ENCODE measurements at regions not wholly inside any gene's neighbourhood (a gene's known extent, or its start where the extent isn't known, plus 50 kb on each side); places are given as distances from the start of the nearest gene placed in this dataset.

DNA sequence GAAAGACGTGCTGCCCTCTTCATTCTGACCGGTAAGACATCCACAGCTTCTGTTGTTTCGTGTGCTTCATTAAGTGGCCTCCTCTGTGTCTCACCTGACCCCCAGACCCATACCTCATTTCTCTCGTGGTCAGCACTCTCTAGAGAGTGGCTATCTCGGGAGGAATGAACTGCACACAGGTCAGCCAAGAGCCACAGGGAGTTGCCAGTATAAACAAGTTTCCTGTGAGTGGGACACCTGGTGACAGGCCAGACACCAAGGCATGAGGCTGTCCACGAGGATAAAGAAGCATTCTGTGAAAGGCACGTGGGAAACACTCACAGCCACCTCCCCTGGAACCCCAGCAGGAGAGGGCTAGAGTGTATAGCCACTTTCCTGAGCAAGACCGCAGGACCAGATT lies 115.8 kb downstream of the NUFIP1 start:
- peak in 2 of 5 donors; percentile 15 to 51 for DNase-seq
- intact Hi-C loops (cut with DNase I): no loop called here
- TF ChIP-seq, protein P1, sequence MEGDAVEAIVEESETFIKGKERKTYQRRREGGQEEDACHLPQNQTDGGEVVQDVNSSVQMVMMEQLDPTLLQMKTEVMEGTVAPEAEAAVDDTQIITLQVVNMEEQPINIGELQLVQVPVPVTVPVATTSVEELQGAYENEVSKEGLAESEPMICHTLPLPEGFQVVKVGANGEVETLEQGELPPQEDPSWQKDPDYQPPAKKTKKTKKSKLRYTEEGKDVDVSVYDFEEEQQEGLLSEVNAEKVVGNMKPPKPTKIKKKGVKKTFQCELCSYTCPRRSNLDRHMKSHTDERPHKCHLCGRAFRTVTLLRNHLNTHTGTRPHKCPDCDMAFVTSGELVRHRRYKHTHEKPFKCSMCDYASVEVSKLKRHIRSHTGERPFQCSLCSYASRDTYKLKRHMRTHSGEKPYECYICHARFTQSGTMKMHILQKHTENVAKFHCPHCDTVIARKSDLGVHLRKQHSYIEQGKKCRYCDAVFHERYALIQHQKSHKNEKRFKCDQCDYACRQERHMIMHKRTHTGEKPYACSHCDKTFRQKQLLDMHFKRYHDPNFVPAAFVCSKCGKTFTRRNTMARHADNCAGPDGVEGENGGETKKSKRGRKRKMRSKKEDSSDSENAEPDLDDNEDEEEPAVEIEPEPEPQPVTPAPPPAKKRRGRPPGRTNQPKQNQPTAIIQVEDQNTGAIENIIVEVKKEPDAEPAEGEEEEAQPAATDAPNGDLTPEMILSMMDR (IDR thresholded peaks at IDR 0.05; ENCODE audit: borderline replicate concordance, extremely low read depth, insufficient read depth): no peak
- no peaks in the 10 kb centered on the region for H3K27me3 ChIP-seq (ENCODE audit: control insufficient read depth, insufficient read depth, low read length)
- H3K9me3 ChIP-seq (ENCODE audit: control insufficient read depth in 2 of 3, insufficient read depth in 1 of 3, low read length in 3 of 3): peaks cover 0 to 5% (median 0%) of the 10 kb centered on the region in 3 donors
- no peak overlapping the region for H3K4me3 ChIP-seq (ENCODE audit: low read length in 3 of 3)
- no peaks in the 10 kb centered on the region for H3K36me3 ChIP-seq (ENCODE audit: control insufficient read depth in 2 of 3, insufficient read depth in 3 of 3, low read length in 3 of 3)
- H3K4me1 ChIP-seq (ENCODE audit: control insufficient read depth in 2 of 3, insufficient read depth in 2 of 3, low read depth in 1 of 3, low read length in 3 of 3): peaks cover 0 to 12% (median 10%) of the 10 kb centered on the region in 3 donors
- H3K9ac ChIP-seq (ENCODE audit: low read length in 3 of 3): peak overlapping the region in 1 of 3 donors; percentile 28
- no peak for FAIRE-seq
- peak overlapping the region in 1 of 2 donors; percentile 40 for H3K27ac ChIP-seq (ENCODE audit: low read depth in 2 of 2, low read length in 2 of 2)

- Histone ChIP-seq H3K36me3 (ENCODE audit: control insufficient read depth in 2 of 3, insufficient read depth in 3 of 3, low read length in 3 of 3) (no peaks in the 10 kb centered on the region), H3K4me1 (ENCODE audit: control insufficient read depth in 2 of 3, insufficient read depth in 2 of 3, low read depth in 1 of 3, low read length in 3 of 3) (peaks cover 0 to 12% (median 12%) of the 10 kb centered on the region in 3 donors), H3K27ac (ENCODE audit: low read depth in 2 of 2, low read length in 2 of 2) (peak overlapping the region in 1 of 2 donors; percentile 64), H3K9me3 (ENCODE audit: control insufficient read depth in 2 of 3, insufficient read depth in 1 of 3, low read length in 3 of 3) (peaks cover 0 to 5% (median 0%) of the 10 kb centered on the region in 3 donors), H3K9ac (ENCODE audit: low read length in 3 of 3) (no peak overlapping the region), H3K27me3 (ENCODE audit: control insufficient read depth, insufficient read depth, low read length) (no peaks in the 10 kb centered on the region), H3K4me3 (ENCODE audit: low read length in 3 of 3) (peak overlapping the region in 1 of 3 donors; percentile 51)
- FAIRE-seq (no peak), DNase-seq (peak in 3 of 5 donors; percentile 27 to 80 (median 59))
- TF ChIP-seq, protein P1 (IDR thresholded peaks at IDR 0.05; ENCODE audit: borderline replicate concordance, extremely low read depth, insufficient read depth): no peak
- intact Hi-C loops (cut with DNase I): no loop called here
Observed at GRCh38 chr13:44872751-44873150, 116.5 kb downstream of the NUFIP1 start.

DNA sequence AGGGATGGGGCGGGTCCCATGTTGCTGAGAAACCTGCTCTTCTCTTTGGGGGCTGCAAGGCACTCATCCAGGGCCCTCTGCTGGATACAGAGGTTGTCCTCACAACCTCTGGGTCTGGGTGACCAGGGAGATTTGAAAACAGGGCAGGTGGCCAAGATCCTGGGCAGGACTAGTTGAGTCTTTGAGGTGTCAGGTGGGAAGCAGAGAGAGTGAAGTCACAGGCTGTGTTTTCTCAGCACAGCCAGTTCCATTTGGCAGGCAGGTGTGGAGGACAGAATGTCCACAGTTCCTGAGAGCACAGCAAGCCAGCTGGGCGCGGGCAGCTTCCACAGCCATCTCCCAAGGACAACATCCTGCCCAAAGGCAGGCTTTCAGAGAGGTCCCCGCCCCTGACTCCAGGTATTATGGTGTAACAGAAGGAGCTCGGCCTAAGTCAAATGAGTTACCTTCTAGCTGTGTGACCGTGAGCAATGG lies 118.8 kb downstream of the NUFIP1 start:
- FAIRE-seq: no peak
- H3K4me1 ChIP-seq (ENCODE audit: control insufficient read depth in 2 of 3, insufficient read depth in 2 of 3, low read depth in 1 of 3, low read length in 3 of 3): peaks cover 0 to 15% (median 12%) of the 10 kb centered on the region in 3 donors
- TF ChIP-seq, protein P1 (IDR thresholded peaks at IDR 0.05; ENCODE audit: borderline replicate concordance, extremely low read depth, insufficient read depth): peak; percentile 6
- intact Hi-C loops (cut with DNase I): no loop called here
- H3K36me3 ChIP-seq (ENCODE audit: control insufficient read depth in 2 of 3, insufficient read depth in 3 of 3, low read length in 3 of 3): no peaks in the 10 kb centered on the region
- DNase-seq: peak in 1 of 5 donors; percentile 90
- no peaks in the 10 kb centered on the region for H3K9me3 ChIP-seq (ENCODE audit: control insufficient read depth in 2 of 3, insufficient read depth in 1 of 3, low read length in 3 of 3)
- no peak overlapping the region for H3K9ac ChIP-seq (ENCODE audit: low read length in 3 of 3)
- no peaks in the 10 kb centered on the region for H3K27me3 ChIP-seq (ENCODE audit: control insufficient read depth, insufficient read depth, low read length)
- peak overlapping the region in 1 of 2 donors; percentile 2 for H3K27ac ChIP-seq (ENCODE audit: low read depth in 2 of 2, low read length in 2 of 2)
- H3K4me3 ChIP-seq (ENCODE audit: low read length in 3 of 3): peak overlapping the region in 1 of 3 donors; percentile 15

GRCh38 chr13:44869167-44869566 lies 120.1 kb downstream of the NUFIP1 start:
- H3K27me3 ChIP-seq (ENCODE audit: control insufficient read depth, insufficient read depth, low read length): no peaks in the 10 kb centered on the region
- no peak for DNase-seq
- H3K27ac ChIP-seq (ENCODE audit: low read depth in 2 of 2, low read length in 2 of 2): no peak overlapping the region
- no peak overlapping the region for H3K9ac ChIP-seq (ENCODE audit: low read length in 3 of 3)
- H3K4me1 ChIP-seq (ENCODE audit: control insufficient read depth in 2 of 3, insufficient read depth in 2 of 3, low read depth in 1 of 3, low read length in 3 of 3): peaks cover 0 to 15% (median 10%) of the 10 kb centered on the region in 3 donors
- intact Hi-C loops (cut with DNase I): no loop called here
- no peak overlapping the region for H3K4me3 ChIP-seq (ENCODE audit: low read length in 3 of 3)
- TF ChIP-seq, protein P1 (IDR thresholded peaks at IDR 0.05; ENCODE audit: borderline replicate concordance, extremely low read depth, insufficient read depth): no peak
- no peaks in the 10 kb centered on the region for H3K9me3 ChIP-seq (ENCODE audit: control insufficient read depth in 2 of 3, insufficient read depth in 1 of 3, low read length in 3 of 3)
- FAIRE-seq: no peak
- no peaks in the 10 kb centered on the region for H3K36me3 ChIP-seq (ENCODE audit: control insufficient read depth in 2 of 3, insufficient read depth in 3 of 3, low read length in 3 of 3)

Data from kidney (tissue), 13 donors.